SH-SY5Y (cell line): ENCODE measurements at regions not wholly inside any gene's neighbourhood (a gene's known extent, or its start where the extent isn't known, plus 50 kb on each side); places are given as distances from the start of the nearest gene placed in this dataset.

Experiments
- GATA2 ChIP-seq: IDR thresholded peaks from 2 replicates; pipeline ENCODE4 v1.6.1; 2011; ENCODE audit warnings: mild to moderate bottlenecking, low read depth, low read length
- GATA3 ChIP-seq: IDR thresholded peaks from 2 replicates; pipeline ENCODE4 v1.6.1; 2011; ENCODE audit warnings: low read depth, mild to moderate bottlenecking, low read length, moderate library complexity

- TF ChIP-seq GATA3 (no peak), GATA2 (no peak)
Measured at GRCh38 chr6:141418076-141418475, 714.6 kb upstream of the GJE1 start.

- TF ChIP-seq GATA3 = no peak
Measured at GRCh38 chr6:141415896-141416295, 716.8 kb upstream of the GJE1 start.

GRCh38 chr6:141413196-141413595 is 719.5 kb upstream of the GJE1 start:
- TF ChIP-seq GATA2 = no peak

- TF ChIP-seq GATA2 (no peak), GATA3 (no peak)
Measured at GRCh38 chr6:141406761-141407160, 726.0 kb upstream of the GJE1 start.

DNA sequence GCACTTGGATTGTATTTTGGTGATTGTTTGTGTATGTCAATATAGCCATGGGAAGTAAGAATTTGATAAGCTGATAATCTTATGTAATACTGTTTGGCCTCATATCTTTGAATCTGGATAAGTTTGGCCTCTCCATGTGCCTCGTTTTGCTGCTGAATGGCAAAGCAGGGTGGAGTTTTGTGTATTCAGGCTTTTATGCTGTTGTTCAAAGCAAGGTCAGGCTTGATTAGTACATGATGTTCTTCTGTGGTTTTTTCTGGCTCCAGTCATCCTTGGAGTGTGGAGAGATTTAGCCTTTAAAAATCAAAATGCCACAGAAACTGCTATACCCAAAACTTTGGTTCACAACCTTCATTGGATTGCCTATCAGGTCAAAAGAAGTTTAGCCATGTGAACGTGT is 728.9 kb upstream of the GJE1 start:
- no peak for TF ChIP-seq GATA2
- TF ChIP-seq GATA3 = no peak

DNA sequence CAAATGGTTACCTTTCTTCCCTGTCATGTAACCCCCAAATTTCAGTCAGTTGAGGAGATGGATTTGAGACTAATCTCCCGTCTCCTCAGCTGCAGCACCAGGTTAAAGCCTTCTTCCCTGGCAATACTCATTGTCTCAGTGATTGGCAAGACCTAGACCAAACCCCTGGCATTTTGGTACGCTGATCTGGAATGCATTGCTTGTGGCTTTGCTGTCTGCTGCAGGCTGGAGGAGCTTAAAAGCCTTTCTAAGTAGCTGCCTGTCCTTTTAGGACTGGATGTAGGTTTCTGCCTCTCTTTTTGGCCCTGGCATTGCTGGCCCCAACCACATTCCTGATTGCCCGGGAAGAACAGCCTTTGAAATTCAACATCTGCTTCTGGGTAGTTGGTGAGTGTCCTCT is 729.6 kb upstream of the GJE1 start:
- TF ChIP-seq GATA3 (no peak), GATA2 (no peak)

DNA sequence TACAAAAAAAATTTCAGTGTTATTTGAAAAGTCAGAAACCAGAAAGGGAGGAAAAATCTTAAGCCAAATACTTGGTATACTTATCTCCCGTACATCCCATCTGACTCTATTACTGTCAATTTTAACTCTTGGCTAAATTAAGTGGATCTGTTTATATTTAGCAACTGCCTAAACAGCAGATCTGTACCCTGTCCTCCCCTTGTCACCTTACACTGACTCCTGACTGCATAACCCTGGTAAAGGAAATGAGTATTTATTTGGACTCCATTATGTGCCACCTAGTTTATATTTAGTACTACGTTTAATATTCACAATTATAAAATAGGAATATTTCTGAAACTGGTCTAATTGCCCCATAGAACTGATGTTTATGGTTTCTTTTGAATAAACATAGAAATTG is 730.2 kb upstream of the GJE1 start:
- TF ChIP-seq GATA3 = no peak
- TF ChIP-seq GATA2 = no peak

GRCh38 chr6:141401851-141402250 is 730.9 kb upstream of the GJE1 start:
- TF ChIP-seq GATA3 (no peak), GATA2 (no peak)

- TF ChIP-seq GATA2 = no peak
- no peak for TF ChIP-seq GATA3
Measured at GRCh38 chr6:141401168-141401567, 731.6 kb upstream of the GJE1 start.

GRCh38 chr6:141398949-141399348 is 733.8 kb upstream of the GJE1 start:
- TF ChIP-seq GATA3 = no peak
- no peak for TF ChIP-seq GATA2

DNA sequence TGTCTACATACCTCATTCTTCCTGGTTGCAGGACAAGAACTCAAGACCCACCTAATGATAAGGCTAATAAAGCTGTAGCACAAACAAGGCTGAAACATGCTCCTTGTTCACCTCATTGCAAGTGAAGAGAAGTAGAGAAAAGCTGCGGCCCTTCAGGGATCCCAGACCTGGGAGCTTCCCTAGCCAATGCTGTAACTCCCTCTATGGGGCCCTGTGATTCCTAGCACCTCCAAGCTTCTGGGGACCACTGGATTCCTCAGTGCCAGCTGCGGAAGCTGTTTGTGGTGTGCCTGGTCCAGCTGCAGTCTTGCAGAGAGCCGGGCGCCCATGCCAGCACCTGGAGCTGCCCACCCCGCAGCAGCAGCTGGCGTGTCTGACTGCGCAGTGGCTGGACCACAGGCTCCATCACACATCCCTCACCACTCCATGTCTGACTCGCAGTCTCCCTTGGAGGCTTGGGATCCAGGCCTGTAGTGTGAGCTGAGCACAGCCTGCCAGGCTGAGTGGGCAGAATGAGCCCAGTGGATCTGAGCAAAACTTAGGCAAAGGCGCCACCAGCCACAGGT is 737.2 kb upstream of the GJE1 start:
- TF ChIP-seq GATA2 = no peak
- no peak for TF ChIP-seq GATA3

- TF ChIP-seq GATA3 (no peak), GATA2 (no peak)
Measured at GRCh38 chr6:141394565-141395051, 738.1 kb upstream of the GJE1 start.

GRCh38 chr6:141394125-141394536 is 738.6 kb upstream of the GJE1 start:
- TF ChIP-seq GATA2 (no peak), GATA3 (no peak)

GRCh38 chr6:141393405-141394124 is 739.2 kb upstream of the GJE1 start:
- TF ChIP-seq GATA2 (no peak), GATA3 (no peak)

DNA sequence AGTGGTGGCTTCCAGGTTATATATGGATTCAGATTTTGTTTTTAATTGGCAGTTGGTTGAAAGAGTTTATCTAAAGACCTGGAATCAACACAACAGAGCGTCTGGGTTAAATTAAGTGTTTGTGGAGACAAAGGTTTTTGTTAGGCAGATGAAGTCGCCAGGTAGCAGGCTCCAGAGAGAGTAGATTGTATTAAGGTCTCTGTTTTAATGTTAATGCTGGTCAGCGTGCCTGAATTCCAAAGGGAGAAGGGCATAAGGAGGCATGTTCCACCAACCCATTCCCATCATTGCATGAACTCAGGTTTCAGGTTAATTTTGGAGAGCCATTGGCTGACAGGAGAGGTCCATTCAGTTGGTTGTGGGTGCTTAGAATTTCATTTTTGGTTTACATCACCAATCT is 744.1 kb upstream of the GJE1 start:
- no peak for TF ChIP-seq GATA2
- no peak for TF ChIP-seq GATA3

GRCh38 chr6:141370438-141370837 is 762.3 kb upstream of the GJE1 start:
- TF ChIP-seq GATA2 (no peak), GATA3 (no peak)

- TF ChIP-seq GATA2 = no peak
- TF ChIP-seq GATA3 = no peak
Measured at GRCh38 chr6:141364694-141365093, 768.0 kb upstream of the GJE1 start.
